Astrocyte (in vitro differentiated cells and primary cell): ENCODE measurements at regions not wholly inside any gene's neighbourhood (a gene's known extent, or its start where the extent isn't known, plus 50 kb on each side); places are given as distances from the start of the nearest gene placed in this dataset.

Experiments
- DNase-seq: peaks from one replicate; pipeline ENCODE4 v3.0.0-alpha.2; 2010; ENCODE audit warnings: low read depth
- FAIRE-seq: peaks from 2 replicates; lab custom pipeline; 2011; peaks lifted over from hg19 to GRCh38; lab: Jason Lieb, UNC
- H2AFZ ChIP-seq: 2 replicates; pipeline ENCODE4 v1.6.0; 2012; ENCODE audit warnings: low read depth, low read length, inconsistent platforms
- H3K27ac ChIP-seq: 2 replicates; pipeline ENCODE4 v1.5.1; 2011; ENCODE audit warnings: low read depth, low read length, inconsistent platforms
- H3K27me3 ChIP-seq: 2 replicates; pipeline ENCODE4 v1.6.0; 2011; ENCODE audit warnings: low read length, inconsistent platforms; ENCODE audit not compliant: insufficient read depth
- H3K36me3 ChIP-seq: 2 replicates; pipeline ENCODE4 v1.5.1; 2011; ENCODE audit warnings: low read length, inconsistent platforms; ENCODE audit not compliant: insufficient read depth
- H3K4me1 ChIP-seq: 2 replicates; pipeline ENCODE4 v1.5.1; 2011; ENCODE audit warnings: low read length, inconsistent platforms; ENCODE audit not compliant: insufficient read depth
- H3K4me2 ChIP-seq: 2 replicates; pipeline ENCODE4 v1.6.0; 2012; ENCODE audit warnings: low read length, inconsistent platforms
- H3K4me3 ChIP-seq: 2 replicates; pipeline ENCODE4 v1.5.1; 2011; ENCODE audit warnings: low read depth, mild to moderate bottlenecking, low read length, inconsistent platforms; ENCODE audit not compliant: insufficient read depth
- H3K79me2 ChIP-seq: 2 replicates; pipeline ENCODE4 v1.6.0; 2012; ENCODE audit warnings: mild to moderate bottlenecking, low read length, inconsistent platforms; ENCODE audit not compliant: insufficient read depth
- H3K9ac ChIP-seq: 2 replicates; pipeline ENCODE4 v1.6.0; 2012; ENCODE audit warnings: mild to moderate bottlenecking, low read length, inconsistent platforms
- H3K9me3 ChIP-seq: 2 replicates; pipeline ENCODE4 v1.5.1; 2012; ENCODE audit warnings: low read depth, mild to moderate bottlenecking, low read length, inconsistent platforms; ENCODE audit not compliant: insufficient read depth
- H4K20me1 ChIP-seq: 2 replicates; pipeline ENCODE4 v1.6.0; 2012; ENCODE audit warnings: low read length, inconsistent platforms; ENCODE audit not compliant: insufficient read depth
- H3K27ac Mint-ChIP-seq: one replicate; pipeline ENCODE4 v1.8.0; 2021; ENCODE audit warnings: mild to moderate bottlenecking, mixed read lengths; ENCODE audit not compliant: unreplicated experiment
- H3K27me3 Mint-ChIP-seq: one replicate; pipeline ENCODE4 v1.8.0; 2021; ENCODE audit warnings: low read depth, mixed read lengths; ENCODE audit not compliant: unreplicated experiment
- H3K36me3 Mint-ChIP-seq: one replicate; pipeline ENCODE4 v1.8.0; 2021; ENCODE audit warnings: low read depth, mixed read lengths; ENCODE audit not compliant: unreplicated experiment
- H3K4me1 Mint-ChIP-seq: one replicate; pipeline ENCODE4 v1.8.0; 2021; ENCODE audit warnings: low read depth, mixed read lengths; ENCODE audit not compliant: unreplicated experiment
- H3K4me3 Mint-ChIP-seq: one replicate; pipeline ENCODE4 v1.8.0; 2021; ENCODE audit warnings: mild to moderate bottlenecking, moderate library complexity, mixed read lengths; ENCODE audit not compliant: unreplicated experiment
- H3K9me3 Mint-ChIP-seq: one replicate; pipeline ENCODE4 v1.8.0; 2021; ENCODE audit warnings: mild to moderate bottlenecking, mixed read lengths; ENCODE audit not compliant: unreplicated experiment
- CTCF ChIP-seq: IDR thresholded peaks from 2 replicates; pipeline ENCODE4 v1.5.1; 2011; ENCODE audit warnings: low read depth, mild to moderate bottlenecking, inconsistent platforms, low read length, moderate library complexity; ENCODE audit not compliant: insufficient read depth
- EZH2 ChIP-seq: IDR thresholded peaks from 2 replicates; pipeline ENCODE4 v1.6.1; 2012; ENCODE audit warnings: mild to moderate bottlenecking, low read length, inconsistent platforms; ENCODE audit not compliant: insufficient read depth

DNA sequence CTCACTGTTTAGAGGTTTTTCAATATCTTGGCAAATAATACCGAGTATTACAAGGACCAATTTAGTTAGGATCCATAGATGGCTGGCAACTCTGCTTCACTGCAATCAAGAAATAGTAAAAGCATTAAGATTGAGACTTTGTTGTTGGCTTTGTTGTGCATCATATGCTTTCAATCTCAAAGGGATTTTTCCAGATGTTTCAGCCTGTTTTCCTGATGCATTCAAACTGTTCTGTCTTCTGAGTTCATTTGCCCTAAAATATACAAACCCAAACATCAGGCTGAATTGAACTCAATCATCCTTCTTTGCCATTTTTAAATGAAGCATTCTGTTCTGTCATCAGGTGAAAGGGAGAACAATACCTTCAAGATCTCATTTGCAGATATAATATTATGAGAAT is 248.7 kb downstream of the TTLL7 start:
- no peak overlapping the region for H3K4me3 Mint-ChIP-seq
- no peak overlapping the region for H3K9ac ChIP-seq
- no peaks in the 10 kb centered on the region for H3K27me3 Mint-ChIP-seq
- no peak overlapping the region for H3K4me3 ChIP-seq
- no peak overlapping the region for H2AFZ ChIP-seq
- no peak for FAIRE-seq
- no peaks in the 10 kb centered on the region for H3K27me3 ChIP-seq
- no peaks in the 10 kb centered on the region for H3K79me2 ChIP-seq
- no peaks in the 10 kb centered on the region for H3K4me1 ChIP-seq
- TF ChIP-seq CTCF: no peak
- TF ChIP-seq EZH2: no peak
- peaks cover 9% of the 10 kb centered on the region for H3K9me3 Mint-ChIP-seq
- H3K27ac Mint-ChIP-seq: no peak overlapping the region
- peaks cover 1% of the 10 kb centered on the region for H3K36me3 Mint-ChIP-seq
- H3K36me3 ChIP-seq: no peaks in the 10 kb centered on the region
- H4K20me1 ChIP-seq: no peaks in the 10 kb centered on the region
- no peaks in the 10 kb centered on the region for H3K9me3 ChIP-seq
- H3K4me1 Mint-ChIP-seq: peaks cover 36% of the 10 kb centered on the region
- H3K27ac ChIP-seq: no peak overlapping the region
- H3K4me2 ChIP-seq: no peak overlapping the region
- no peak for DNase-seq

GRCh38 chr1:83747853-83748482 is 251.0 kb downstream of the TTLL7 start:
- no peaks in the 10 kb centered on the region for H3K36me3 ChIP-seq
- H3K27me3 Mint-ChIP-seq: no peaks in the 10 kb centered on the region
- FAIRE-seq: no peak
- H2AFZ ChIP-seq: no peak overlapping the region
- H3K79me2 ChIP-seq: no peaks in the 10 kb centered on the region
- H3K27me3 ChIP-seq: no peaks in the 10 kb centered on the region
- H3K9ac ChIP-seq: no peak overlapping the region
- H3K4me3 Mint-ChIP-seq: no peak overlapping the region
- peaks cover 37% of the 10 kb centered on the region for H3K4me1 Mint-ChIP-seq
- H3K4me1 ChIP-seq: no peaks in the 10 kb centered on the region
- H4K20me1 ChIP-seq: no peaks in the 10 kb centered on the region
- H3K27ac Mint-ChIP-seq: peak overlapping the region; percentile 64
- no peak overlapping the region for H3K4me2 ChIP-seq
- H3K27ac ChIP-seq: no peak overlapping the region
- no peaks in the 10 kb centered on the region for H3K9me3 ChIP-seq
- no peak for TF ChIP-seq CTCF
- no peak for TF ChIP-seq EZH2
- DNase-seq: no peak
- peaks cover 2% of the 10 kb centered on the region for H3K36me3 Mint-ChIP-seq
- no peak overlapping the region for H3K4me3 ChIP-seq
- peaks cover 9% of the 10 kb centered on the region for H3K9me3 Mint-ChIP-seq

GRCh38 chr1:83746234-83746633 is 252.7 kb downstream of the TTLL7 start:
- no peak for FAIRE-seq

More at GRCh38 chr1:83746234-83746633, 252.7 kb downstream of the TTLL7 start:
- H2AFZ ChIP-seq: no peak overlapping the region
- H4K20me1 ChIP-seq: no peaks in the 10 kb centered on the region
- no peak overlapping the region for H3K4me3 Mint-ChIP-seq
- no peaks in the 10 kb centered on the region for H3K27me3 ChIP-seq
- TF ChIP-seq CTCF: no peak
- no peak for TF ChIP-seq EZH2
- H3K36me3 ChIP-seq: no peaks in the 10 kb centered on the region
- no peak overlapping the region for H3K9ac ChIP-seq
- H3K4me1 Mint-ChIP-seq: peaks cover 41% of the 10 kb centered on the region
- H3K27ac Mint-ChIP-seq: no peak overlapping the region
- H3K9me3 ChIP-seq: no peaks in the 10 kb centered on the region
- no peak overlapping the region for H3K27ac ChIP-seq
- H3K9me3 Mint-ChIP-seq: peaks cover 3% of the 10 kb centered on the region
- peaks cover 2% of the 10 kb centered on the region for H3K36me3 Mint-ChIP-seq
- DNase-seq: no peak
- no peaks in the 10 kb centered on the region for H3K79me2 ChIP-seq
- no peak overlapping the region for H3K4me2 ChIP-seq
- no peak overlapping the region for H3K4me3 ChIP-seq
- H3K4me1 ChIP-seq: no peaks in the 10 kb centered on the region
- H3K27me3 Mint-ChIP-seq: no peaks in the 10 kb centered on the region
